Kidney (tissue), 10 donors: ENCODE measurements at regions not wholly inside any gene's neighbourhood (a gene's known extent, or its start where the extent isn't known, plus 50 kb on each side); places are given as distances from the start of the nearest gene placed in this dataset.
"Not testable (repeated sequence)": the region's sequence is repeated elsewhere in the genome, so short reads cannot be mapped to it uniquely, and the experiment has no call there.

Source experiments
- DNase-seq, 5 donors: peaks; one replicate each; pipeline ENCODE4 v3.0.0-alpha.2; 2013 to 2020
- FAIRE-seq: peaks from 2 replicates; lab custom pipeline; 2012; peaks lifted over from hg19 to GRCh38; lab: Jason Lieb, UNC
- H3K27ac ChIP-seq, 2 donors: one replicate each; pipeline ENCODE4 v1.7.0; 2013; ENCODE audit warnings: low read depth in 2 of 2, low read length in 2 of 2, inconsistent platforms in 1 of 2
- H3K27me3 ChIP-seq: one replicate; pipeline ENCODE4 v1.7.1; 2013; ENCODE audit warnings: low read length, inconsistent platforms; ENCODE audit not compliant: control insufficient read depth, insufficient read depth
- H3K36me3 ChIP-seq, 3 donors: one replicate each; pipeline versions ENCODE4 v1.7.0 to v1.7.1; 2013; ENCODE audit warnings: low read length in 3 of 3, control low read depth in 1 of 3, inconsistent platforms in 1 of 3; ENCODE audit not compliant: insufficient read depth in 3 of 3, control insufficient read depth in 2 of 3
- H3K4me1 ChIP-seq, 3 donors: one replicate each; pipeline versions ENCODE4 v1.7.0 to v1.7.1; 2013; ENCODE audit warnings: low read length in 3 of 3, inconsistent platforms in 1 of 3, low read depth in 1 of 3; ENCODE audit not compliant: control insufficient read depth in 2 of 3, insufficient read depth in 2 of 3
- H3K4me3 ChIP-seq, 3 donors: one replicate each; pipeline versions ENCODE4 v1.7.0 to v1.8.1; 2013; ENCODE audit warnings: low read length in 3 of 3, control low read depth in 1 of 3, inconsistent platforms in 1 of 3
- H3K9ac ChIP-seq, 3 donors: one replicate each; pipeline versions ENCODE4 v1.7.0 to v1.7.1; 2013; ENCODE audit warnings: low read length in 3 of 3, control low read depth in 1 of 3, inconsistent platforms in 1 of 3
- H3K9me3 ChIP-seq, 3 donors: one replicate each; pipeline versions ENCODE4 v1.7.0 to v1.7.1; 2013; ENCODE audit warnings: low read length in 3 of 3, control low read depth in 1 of 3, inconsistent platforms in 1 of 3; ENCODE audit not compliant: control insufficient read depth in 2 of 3, insufficient read depth in 1 of 3
- intact Hi-C: fragments of 100-400 bp; cut with DNase I; formaldehyde crosslinking; loops from one replicate; pipeline ENCODE4 v1.11.1; 2022
- donor health status: control.
- donor health status: control.
- donor health status: DM: yes; HTN: yes; CAD: no.
- donor health status: Normal renal cell carcinoma (clear cell type).

GRCh38 chr2:131614539-131614938, 86.9 kb downstream of the CCDC74A start:
- H3K27me3 ChIP-seq, FAIRE-seq, intact Hi-C loops, H3K27ac ChIP-seq, H3K36me3 ChIP-seq, H3K9me3 ChIP-seq, DNase-seq, H3K4me1 ChIP-seq, H3K9ac ChIP-seq, H3K4me3 ChIP-seq: not testable (repeated sequence)

GRCh38 chr2:131618320-131618719, 90.6 kb downstream of the CCDC74A start:
- H3K4me3 ChIP-seq, H3K9ac ChIP-seq, H3K9me3 ChIP-seq, H3K27ac ChIP-seq, H3K4me1 ChIP-seq, H3K27me3 ChIP-seq, H3K36me3 ChIP-seq, FAIRE-seq, DNase-seq, intact Hi-C loops: not testable (repeated sequence)

- H3K9ac ChIP-seq, H3K36me3 ChIP-seq, H3K4me1 ChIP-seq, DNase-seq, H3K27ac ChIP-seq, intact Hi-C loops, H3K27me3 ChIP-seq, FAIRE-seq, H3K4me3 ChIP-seq, H3K9me3 ChIP-seq: not testable (repeated sequence)
Measured at GRCh38 chr2:131622874-131623273, 95.2 kb downstream of the CCDC74A start.

- H3K9ac ChIP-seq, H3K27me3 ChIP-seq, H3K9me3 ChIP-seq, FAIRE-seq, H3K4me1 ChIP-seq, H3K27ac ChIP-seq, H3K4me3 ChIP-seq, DNase-seq, H3K36me3 ChIP-seq, intact Hi-C loops: not testable (repeated sequence)
Measured at GRCh38 chr2:131626011-131626410, 98.3 kb downstream of the CCDC74A start.

GRCh38 chr2:131626565-131626964, 98.9 kb downstream of the CCDC74A start:
- intact Hi-C loops, H3K4me3 ChIP-seq, H3K9me3 ChIP-seq, FAIRE-seq, DNase-seq, H3K27ac ChIP-seq, H3K4me1 ChIP-seq, H3K36me3 ChIP-seq, H3K9ac ChIP-seq, H3K27me3 ChIP-seq: not testable (repeated sequence)

- intact Hi-C loops, H3K27ac ChIP-seq, DNase-seq, H3K4me1 ChIP-seq, H3K9me3 ChIP-seq, FAIRE-seq, H3K27me3 ChIP-seq, H3K4me3 ChIP-seq, H3K9ac ChIP-seq, H3K36me3 ChIP-seq: not testable (repeated sequence)
Measured at GRCh38 chr2:131627777-131628176, 100.1 kb downstream of the CCDC74A start.

- intact Hi-C loops, H3K9ac ChIP-seq, DNase-seq, H3K36me3 ChIP-seq, H3K4me1 ChIP-seq, H3K4me3 ChIP-seq, H3K9me3 ChIP-seq, H3K27ac ChIP-seq, H3K27me3 ChIP-seq, FAIRE-seq: not testable (repeated sequence)
Measured at GRCh38 chr2:131631648-131632047, 104.0 kb downstream of the CCDC74A start.

- H3K9ac ChIP-seq, H3K4me1 ChIP-seq, intact Hi-C loops, DNase-seq, H3K27me3 ChIP-seq, H3K9me3 ChIP-seq, H3K36me3 ChIP-seq, H3K4me3 ChIP-seq, H3K27ac ChIP-seq, FAIRE-seq: not testable (repeated sequence)
Measured at GRCh38 chr2:131633405-131633804, 105.7 kb downstream of the CCDC74A start.
